CD4-positive, alpha-beta memory T cell (primary cell): ENCODE measurements at regions not wholly inside any gene's neighbourhood (a gene's known extent, or its start where the extent isn't known, plus 50 kb on each side); places are given as distances from the start of the nearest gene placed in this dataset.

ENCODE experiments used
- CTCF ChIA-PET: fragments of 350-600 bp; sonication (Branson Sonifier 250); formaldehyde crosslinking; loops from one replicate; lab custom pipeline; 2021; ENCODE audit warnings: inconsistent platforms; ENCODE audit not compliant: partially characterized antibody; lab: Charles Lee
- POLR2A ChIA-PET: fragments of 350-600 bp; sonication (Branson Sonifier 250); formaldehyde crosslinking; loops from one replicate; lab custom pipeline; 2021; ENCODE audit not compliant: partially characterized antibody; lab: Charles Lee
- DNase-seq, 5 donors: peaks; one replicate each; pipeline versions ENCODE4 v3.0.0 to v3.0.0-alpha.2; 2020 to 2022; ENCODE audit warnings: mixed read lengths in 1 of 5
- H3K27ac ChIP-seq: one replicate; pipeline ENCODE4 v1.7.0; 2013; ENCODE audit warnings: low read depth, low read length
- H3K27me3 ChIP-seq: 2 replicates; pipeline ENCODE4 v1.7.0; 2013; ENCODE audit warnings: mild to moderate bottlenecking, low read length, moderate library complexity; ENCODE audit not compliant: insufficient read depth
- H3K36me3 ChIP-seq: 2 replicates; pipeline ENCODE4 v1.7.0; 2013; ENCODE audit warnings: mild to moderate bottlenecking, low read length, moderate library complexity; ENCODE audit not compliant: insufficient read depth
- H3K4me1 ChIP-seq: 2 replicates; pipeline ENCODE4 v1.7.0; 2013; ENCODE audit warnings: mild to moderate bottlenecking, low read length, moderate library complexity; ENCODE audit not compliant: insufficient read depth
- H3K4me3 ChIP-seq, 2 donors: one replicate each; pipeline ENCODE4 v1.7.0; 2013; ENCODE audit warnings: low read length in 2 of 2, mild to moderate bottlenecking in 1 of 2
- H3K9me3 ChIP-seq, 2 donors: one replicate each; pipeline ENCODE4 v1.7.0; 2013; ENCODE audit warnings: low read length in 2 of 2, control low read depth in 1 of 2; ENCODE audit not compliant: control insufficient read depth in 1 of 2
- H3K27ac Mint-ChIP-seq, 7 donors: one replicate each; pipeline ENCODE4 v1.8.0; 2020 to 2021; ENCODE audit warnings: mixed read lengths in 7 of 7, mild to moderate bottlenecking in 6 of 7, inconsistent platforms in 3 of 7, moderate library complexity in 3 of 7
- H3K27me3 Mint-ChIP-seq, 2 donors: one replicate each; pipeline ENCODE4 v1.8.0; 2020 to 2021; ENCODE audit warnings: mixed read lengths in 2 of 2
- H3K36me3 Mint-ChIP-seq, 2 donors: one replicate each; pipeline ENCODE4 v1.8.0; 2020 to 2021; ENCODE audit warnings: mixed read lengths in 2 of 2, inconsistent platforms in 1 of 2, mild to moderate bottlenecking in 1 of 2
- H3K4me1 Mint-ChIP-seq, 4 donors: one replicate each; pipeline ENCODE4 v1.8.0; 2020 to 2021; ENCODE audit warnings: mixed read lengths in 4 of 4, mild to moderate bottlenecking in 1 of 4
- H3K4me3 Mint-ChIP-seq, 8 donors: one replicate each; pipeline ENCODE4 v1.8.0; 2020 to 2021; ENCODE audit warnings: mixed read lengths in 8 of 8, mild to moderate bottlenecking in 7 of 8, moderate library complexity in 6 of 8, inconsistent platforms in 3 of 8
- H3K9me3 Mint-ChIP-seq, 8 donors: one replicate each; pipeline ENCODE4 v1.8.0; 2020 to 2021; ENCODE audit warnings: mixed read lengths in 8 of 8, mild to moderate bottlenecking in 5 of 8, inconsistent platforms in 3 of 8, moderate library complexity in 1 of 8
- intact Hi-C: fragments of 100-400 bp; cut with micrococcal nuclease; formaldehyde crosslinking; loops from one replicate; pipeline ENCODE4 v1.15.1; 2023

DNA sequence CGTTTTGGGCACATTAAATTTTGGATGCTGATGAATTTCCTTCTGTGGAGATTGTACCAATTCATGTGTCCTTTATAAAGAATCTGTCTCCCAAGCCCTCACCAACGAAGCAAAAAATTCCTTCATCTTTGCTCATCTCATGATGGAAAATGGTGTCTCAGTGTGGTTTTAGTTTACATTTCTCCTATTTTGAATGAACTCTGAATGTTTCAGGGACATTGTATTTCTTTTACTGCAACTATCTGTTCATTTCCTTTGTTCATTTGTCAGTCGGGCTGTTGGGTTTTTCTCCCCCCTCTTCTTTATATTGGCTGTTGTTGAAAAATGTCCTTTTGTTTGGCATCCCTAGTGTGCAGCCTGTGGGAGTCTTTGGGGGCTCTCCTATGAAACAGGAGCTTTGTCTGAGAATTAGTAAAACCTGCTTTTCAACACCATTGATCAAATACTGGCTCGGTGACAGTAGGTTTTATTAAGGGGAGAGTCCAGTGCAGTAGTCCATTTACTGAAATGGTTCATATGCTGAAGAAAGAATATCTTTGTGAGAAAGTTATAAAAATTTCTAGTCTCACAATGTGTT is 91.3 kb upstream of the C1QTNF9B start:
- peaks cover 0 to 2% (median 0%) of the 10 kb centered on the region in 8 donors for H3K9me3 Mint-ChIP-seq
- ChIA-PET POLR2A (no interaction called here), CTCF (no interaction called here)
- no peak overlapping the region for H3K27ac Mint-ChIP-seq
- intact Hi-C loops, result no loop called here
- H3K4me1 Mint-ChIP-seq, result no peaks in the 10 kb centered on the region
- Histone ChIP-seq H3K4me1 (no peaks in the 10 kb centered on the region), H3K4me3 (no peak overlapping the region), H3K27me3 (no peaks in the 10 kb centered on the region), H3K9me3 (no peaks in the 10 kb centered on the region), H3K36me3 (no peaks in the 10 kb centered on the region), H3K27ac (no peak overlapping the region)
- no peaks in the 10 kb centered on the region for H3K36me3 Mint-ChIP-seq
- H3K27me3 Mint-ChIP-seq, result peaks cover 15 to 30% of the 10 kb centered on the region in 2 donors
- no peak overlapping the region for H3K4me3 Mint-ChIP-seq
- DNase-seq, result no peak

DNA sequence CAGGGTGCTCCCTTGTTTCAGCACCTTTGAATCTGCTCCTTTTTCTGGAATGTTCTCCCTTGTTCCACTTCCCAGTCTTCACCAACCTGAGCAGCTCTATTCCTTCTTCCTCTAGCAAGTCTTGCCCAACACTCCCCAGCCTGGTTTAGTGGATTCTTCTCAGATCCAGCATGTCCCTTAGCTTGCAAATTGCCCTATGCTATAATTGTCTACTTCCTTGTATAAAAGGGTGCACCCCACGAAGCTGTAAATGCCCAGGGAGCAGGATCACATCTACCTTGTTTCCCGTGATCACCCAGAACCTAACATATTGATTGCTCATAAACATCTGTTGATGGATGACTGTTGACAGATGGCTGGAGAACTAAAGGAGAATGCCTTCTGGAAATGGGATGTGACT is 93.2 kb upstream of the C1QTNF9B start:
- no peaks in the 10 kb centered on the region for H3K27me3 ChIP-seq
- no peak overlapping the region for H3K27ac Mint-ChIP-seq
- H3K4me3 ChIP-seq, result no peak overlapping the region
- H3K9me3 Mint-ChIP-seq, result peaks cover 0 to 2% (median 0%) of the 10 kb centered on the region in 8 donors
- no peaks in the 10 kb centered on the region for H3K36me3 ChIP-seq
- no peak overlapping the region for H3K27ac ChIP-seq
- no peak overlapping the region for H3K4me3 Mint-ChIP-seq
- no peaks in the 10 kb centered on the region for H3K36me3 Mint-ChIP-seq
- no peaks in the 10 kb centered on the region for H3K4me1 ChIP-seq
- DNase-seq, result no peak
- H3K4me1 Mint-ChIP-seq, result no peaks in the 10 kb centered on the region
- intact Hi-C loops, result no loop called here
- CTCF ChIA-PET, result no interaction called here
- POLR2A ChIA-PET, result no interaction called here
- peaks cover 15 to 25% of the 10 kb centered on the region in 2 donors for H3K27me3 Mint-ChIP-seq
- no peaks in the 10 kb centered on the region for H3K9me3 ChIP-seq

DNA sequence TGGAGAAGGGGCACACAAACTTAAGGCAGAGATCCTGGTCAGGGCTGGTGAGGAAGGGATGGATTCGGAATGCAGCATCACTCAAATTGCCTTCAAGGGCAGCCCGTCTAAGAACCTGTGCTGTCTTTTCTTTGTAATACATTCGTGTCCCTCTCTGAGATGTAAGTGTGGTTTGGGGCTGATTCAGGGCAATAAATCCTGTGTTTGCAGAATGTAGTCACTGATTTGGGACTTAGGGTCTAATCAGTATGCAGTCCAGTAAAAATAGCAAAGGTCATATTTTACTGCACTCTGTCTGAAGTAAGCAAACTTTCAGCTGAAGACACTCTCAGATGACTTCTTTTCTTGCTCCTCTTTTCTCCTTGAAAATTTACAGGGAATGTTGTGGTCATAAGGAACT is 93.8 kb upstream of the C1QTNF9B start:
- Histone ChIP-seq H3K4me3 (no peak overlapping the region), H3K27ac (no peak overlapping the region), H3K9me3 (no peaks in the 10 kb centered on the region), H3K36me3 (no peaks in the 10 kb centered on the region), H3K4me1 (no peaks in the 10 kb centered on the region), H3K27me3 (no peaks in the 10 kb centered on the region)
- H3K27me3 Mint-ChIP-seq, result peaks cover 15 to 20% of the 10 kb centered on the region in 2 donors
- POLR2A ChIA-PET, result no interaction called here
- no peak overlapping the region for H3K4me3 Mint-ChIP-seq
- no peaks in the 10 kb centered on the region for H3K36me3 Mint-ChIP-seq
- DNase-seq, result no peak
- H3K9me3 Mint-ChIP-seq, result peaks cover 0 to 2% (median 0%) of the 10 kb centered on the region in 8 donors
- H3K4me1 Mint-ChIP-seq, result peaks cover 0 to 6% (median 0%) of the 10 kb centered on the region in 4 donors
- CTCF ChIA-PET, result no interaction called here
- intact Hi-C loops, result no loop called here
- no peak overlapping the region for H3K27ac Mint-ChIP-seq

DNA sequence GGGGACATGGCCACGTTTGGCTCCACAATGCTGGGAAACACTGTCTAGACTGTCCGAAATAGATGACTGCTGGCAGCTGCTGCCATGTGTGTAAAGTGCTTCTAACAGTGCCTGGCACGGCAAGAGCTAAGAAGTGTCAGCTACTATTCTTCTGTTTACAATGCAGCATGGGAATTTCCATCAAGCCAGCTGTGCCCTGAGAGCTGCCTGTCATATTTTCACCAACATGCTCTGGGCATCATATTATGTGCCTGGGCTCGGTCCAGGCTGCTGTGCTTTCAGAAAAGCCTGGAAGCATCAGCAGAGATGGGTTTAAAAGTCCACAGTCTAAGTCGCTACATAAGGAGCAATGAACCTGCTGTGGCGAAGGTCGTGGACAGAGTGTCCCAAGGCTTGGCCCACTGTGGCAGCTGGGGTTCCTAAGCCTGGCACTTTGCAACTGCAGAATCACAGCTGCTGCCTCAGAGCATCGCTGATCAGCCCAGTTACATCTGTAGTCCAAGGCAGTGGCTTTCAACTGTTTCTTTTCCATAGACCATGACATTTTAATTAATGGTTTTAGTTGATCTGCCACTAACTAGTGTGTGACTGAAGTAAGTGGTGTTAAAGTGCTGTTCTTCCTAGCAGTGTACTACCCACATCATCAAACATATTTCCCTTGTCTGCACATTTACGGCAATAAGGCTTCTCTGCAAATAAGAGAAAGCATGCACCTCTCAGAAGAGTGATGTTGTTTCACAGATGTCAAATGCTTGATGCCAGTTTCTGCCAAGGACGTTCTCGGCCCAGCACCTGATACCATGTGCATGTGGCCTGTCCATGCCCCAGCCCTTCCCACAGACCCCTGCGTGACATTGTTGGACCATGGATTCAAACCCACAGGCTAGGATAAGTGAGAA is 95.7 kb upstream of the C1QTNF9B start:
- H3K27me3 Mint-ChIP-seq, result peaks cover 13 to 18% of the 10 kb centered on the region in 2 donors
- H3K27ac ChIP-seq, result no peak overlapping the region
- no peaks in the 10 kb centered on the region for H3K4me1 ChIP-seq
- ChIA-PET CTCF (no interaction called here), POLR2A (no interaction called here)
- H3K27ac Mint-ChIP-seq, result no peak overlapping the region
- H3K9me3 Mint-ChIP-seq, result peaks cover 0 to 2% (median 0%) of the 10 kb centered on the region in 8 donors
- no peaks in the 10 kb centered on the region for H3K9me3 ChIP-seq
- peak overlapping the region in 1 of 8 donors; percentile 3 for H3K4me3 Mint-ChIP-seq
- H3K36me3 ChIP-seq, result no peaks in the 10 kb centered on the region
- H3K27me3 ChIP-seq, result no peaks in the 10 kb centered on the region
- peaks cover 0 to 7% (median 0%) of the 10 kb centered on the region in 4 donors for H3K4me1 Mint-ChIP-seq
- DNase-seq, result no peak
- intact Hi-C loops, result no loop called here
- H3K36me3 Mint-ChIP-seq, result no peaks in the 10 kb centered on the region
- no peak overlapping the region for H3K4me3 ChIP-seq

DNA sequence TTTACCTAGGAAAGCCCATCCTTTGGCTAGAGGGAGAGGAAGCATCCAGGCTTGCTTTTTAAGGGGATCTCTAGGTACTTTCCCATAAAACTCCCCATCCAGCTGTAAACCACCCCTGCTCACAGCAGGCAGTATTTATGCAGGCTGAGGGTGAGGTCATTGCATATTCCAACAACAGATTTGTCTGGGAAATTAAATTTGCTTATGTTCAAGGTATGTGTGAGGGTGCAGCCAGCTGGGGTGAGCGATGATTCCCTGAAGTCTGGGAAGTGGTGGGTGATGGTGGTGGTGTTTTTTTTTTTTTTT is 96.3 kb upstream of the C1QTNF9B start:
- intact Hi-C loops, result no loop called here
- POLR2A ChIA-PET, result no interaction called here
- no peak overlapping the region for H3K4me3 ChIP-seq
- H3K27me3 ChIP-seq, result no peaks in the 10 kb centered on the region
- Mint-ChIP-seq H3K27me3 (peaks cover 12 to 18% of the 10 kb centered on the region in 2 donors), H3K9me3 (peaks cover 0 to 2% (median 0%) of the 10 kb centered on the region in 8 donors), H3K4me1 (peaks cover 0 to 7% (median 0%) of the 10 kb centered on the region in 4 donors), H3K4me3 (no peak overlapping the region), H3K27ac (no peak overlapping the region), H3K36me3 (no peaks in the 10 kb centered on the region)
- no peaks in the 10 kb centered on the region for H3K4me1 ChIP-seq
- H3K9me3 ChIP-seq, result no peaks in the 10 kb centered on the region
- no peaks in the 10 kb centered on the region for H3K36me3 ChIP-seq
- CTCF ChIA-PET, result no interaction called here
- H3K27ac ChIP-seq, result no peak overlapping the region
- no peak for DNase-seq

DNA sequence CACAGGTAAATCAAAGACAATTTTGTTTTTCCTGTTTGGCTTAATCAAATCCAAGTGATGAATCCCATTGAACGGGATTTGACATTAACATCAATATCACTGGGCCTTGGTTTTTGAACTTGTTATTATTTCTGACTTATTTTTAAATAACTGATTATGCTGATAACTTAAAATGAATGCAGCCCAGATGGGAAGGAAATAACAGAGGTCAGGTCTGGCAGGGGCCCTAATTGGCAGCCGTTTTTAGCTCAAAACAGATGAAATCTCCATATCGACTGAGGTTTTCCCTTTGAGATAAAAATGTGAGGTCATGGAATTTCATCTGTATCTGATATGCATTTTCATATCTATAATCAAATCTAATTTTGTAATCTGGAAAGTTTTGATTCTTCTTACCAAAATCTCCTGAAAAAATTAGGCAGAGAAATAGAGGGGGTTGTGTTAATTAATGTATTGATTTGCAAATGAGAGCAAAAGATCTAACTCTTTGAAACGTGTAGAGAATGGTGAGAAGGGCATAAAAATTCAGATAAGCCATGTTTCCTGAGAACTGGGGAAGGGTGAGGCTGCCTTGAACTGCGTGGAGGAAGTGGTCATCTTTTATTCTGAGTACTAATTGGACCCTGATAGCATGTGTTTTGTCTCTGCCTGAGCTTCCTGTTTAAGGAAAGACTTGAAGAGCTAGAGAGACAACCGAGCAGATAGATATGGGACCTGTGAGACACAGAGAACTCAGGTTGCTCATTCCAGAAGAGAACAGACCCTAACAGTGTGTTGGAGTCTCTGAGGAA is 98.2 kb upstream of the C1QTNF9B start:
- no peaks in the 10 kb centered on the region for H3K4me1 ChIP-seq
- H3K27me3 Mint-ChIP-seq, result peaks cover 5 to 10% of the 10 kb centered on the region in 2 donors
- no peaks in the 10 kb centered on the region for H3K36me3 ChIP-seq
- CTCF ChIA-PET, result no interaction called here
- no peaks in the 10 kb centered on the region for H3K36me3 Mint-ChIP-seq
- H3K4me1 Mint-ChIP-seq, result peaks cover 0 to 7% (median 0%) of the 10 kb centered on the region in 4 donors
- POLR2A ChIA-PET, result no interaction called here
- no peaks in the 10 kb centered on the region for H3K27me3 ChIP-seq
- peaks cover 0 to 2% (median 0%) of the 10 kb centered on the region in 8 donors for H3K9me3 Mint-ChIP-seq
- no peak overlapping the region for H3K4me3 ChIP-seq
- H3K27ac ChIP-seq, result no peak overlapping the region
- no peaks in the 10 kb centered on the region for H3K9me3 ChIP-seq
- peak overlapping the region in 1 of 7 donors; percentile 9 for H3K27ac Mint-ChIP-seq
- no peak for DNase-seq
- intact Hi-C loops, result no loop called here
- H3K4me3 Mint-ChIP-seq, result no peak overlapping the region

DNA sequence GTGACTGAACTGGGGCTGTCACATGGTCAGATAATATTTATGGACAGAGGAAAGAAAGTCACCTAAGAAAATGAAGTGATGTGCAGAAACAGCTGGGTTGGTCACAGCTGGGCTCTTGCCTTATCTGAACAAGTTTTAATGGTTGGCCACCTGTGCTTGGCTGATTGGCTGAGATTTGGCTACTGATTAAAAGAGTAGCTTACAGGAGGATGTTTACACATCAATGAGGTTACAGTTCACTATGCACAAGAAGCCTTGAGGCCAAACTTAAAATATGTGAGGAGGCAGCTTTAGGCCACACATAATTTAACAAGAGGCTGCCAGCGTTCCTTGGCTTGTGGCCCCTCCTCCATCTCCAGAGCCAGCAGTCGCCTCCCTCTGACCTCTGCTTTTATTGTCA is 99.2 kb upstream of the C1QTNF9B start:
- CTCF ChIA-PET, result no interaction called here
- Mint-ChIP-seq H3K27ac (no peak overlapping the region), H3K4me3 (no peak overlapping the region), H3K27me3 (peaks cover under 1 to 4% of the 10 kb centered on the region in 2 donors), H3K9me3 (peaks cover 0 to 2% (median 0%) of the 10 kb centered on the region in 8 donors), H3K4me1 (peaks cover 0 to 7% (median 0%) of the 10 kb centered on the region in 4 donors), H3K36me3 (no peaks in the 10 kb centered on the region)
- Histone ChIP-seq H3K27ac (no peak overlapping the region), H3K4me1 (no peaks in the 10 kb centered on the region), H3K27me3 (no peaks in the 10 kb centered on the region), H3K9me3 (no peaks in the 10 kb centered on the region), H3K4me3 (no peak overlapping the region), H3K36me3 (no peaks in the 10 kb centered on the region)
- POLR2A ChIA-PET, result no interaction called here
- intact Hi-C loops, result no loop called here
- no peak for DNase-seq
